IPS-15b (cell line): ENCODE measurements at regions not wholly inside any gene's neighbourhood (a gene's known extent, or its start where the extent isn't known, plus 50 kb on each side); places are given as distances from the start of the nearest gene placed in this dataset.

ENCODE experiments used
- H3K27me3 ChIP-seq: one replicate; pipeline ENCODE4 v1.6.1; 2013; ENCODE audit warnings: low read length; ENCODE audit not compliant: control insufficient read depth, insufficient read depth
- H3K36me3 ChIP-seq: one replicate; pipeline ENCODE4 v1.6.1; 2013; ENCODE audit warnings: low read length; ENCODE audit not compliant: control insufficient read depth, insufficient read depth
- H3K4me1 ChIP-seq: one replicate; pipeline ENCODE4 v1.6.1; 2013; ENCODE audit warnings: mild to moderate bottlenecking, low read length; ENCODE audit not compliant: control insufficient read depth, insufficient read depth
- H3K4me3 ChIP-seq: one replicate; pipeline ENCODE4 v1.5.1; 2013; ENCODE audit warnings: low read depth, low read length
- H3K9ac ChIP-seq: one replicate; pipeline ENCODE4 v1.6.1; 2013; ENCODE audit warnings: low read depth, mild to moderate bottlenecking, low read length
- H3K9me3 ChIP-seq: one replicate; pipeline ENCODE4 v1.6.1; 2013; ENCODE audit warnings: mild to moderate bottlenecking, low read length; ENCODE audit not compliant: control insufficient read depth, insufficient read depth

GRCh38 chr4:24252121-24252520, 332.2 kb downstream of the DHX15 start:
- H3K9ac ChIP-seq = no peak overlapping the region
- H3K9me3 ChIP-seq = no peaks in the 10 kb centered on the region
- peaks cover 21% of the 10 kb centered on the region for H3K4me1 ChIP-seq
- no peak overlapping the region for H3K4me3 ChIP-seq
- H3K36me3 ChIP-seq = no peaks in the 10 kb centered on the region
- H3K27me3 ChIP-seq = no peaks in the 10 kb centered on the region

- H3K27me3 ChIP-seq = no peaks in the 10 kb centered on the region
- H3K9ac ChIP-seq = no peak overlapping the region
- no peaks in the 10 kb centered on the region for H3K36me3 ChIP-seq
- H3K9me3 ChIP-seq = no peaks in the 10 kb centered on the region
- H3K4me3 ChIP-seq = no peak overlapping the region
- H3K4me1 ChIP-seq = peaks cover 17% of the 10 kb centered on the region
Measured at GRCh38 chr4:24251589-24251988, 332.8 kb downstream of the DHX15 start.

GRCh38 chr4:24249972-24250371, 334.4 kb downstream of the DHX15 start:
- Histone ChIP-seq H3K4me1 (peaks cover 11% of the 10 kb centered on the region), H3K9me3 (no peaks in the 10 kb centered on the region), H3K9ac (no peak overlapping the region), H3K36me3 (no peaks in the 10 kb centered on the region), H3K27me3 (no peaks in the 10 kb centered on the region), H3K4me3 (no peak overlapping the region)

GRCh38 chr4:24248674-24249630, 335.4 kb downstream of the DHX15 start:
- Histone ChIP-seq H3K27me3 (no peaks in the 10 kb centered on the region), H3K4me3 (no peak overlapping the region), H3K9ac (no peak overlapping the region), H3K4me1 (peaks cover 15% of the 10 kb centered on the region), H3K9me3 (no peaks in the 10 kb centered on the region), H3K36me3 (no peaks in the 10 kb centered on the region)

GRCh38 chr4:24245491-24245820, 338.9 kb downstream of the DHX15 start:
- no peaks in the 10 kb centered on the region for H3K9me3 ChIP-seq
- no peaks in the 10 kb centered on the region for H3K27me3 ChIP-seq
- peaks cover 12% of the 10 kb centered on the region for H3K4me1 ChIP-seq
- no peak overlapping the region for H3K4me3 ChIP-seq
- no peak overlapping the region for H3K9ac ChIP-seq
- no peaks in the 10 kb centered on the region for H3K36me3 ChIP-seq

- H3K36me3 ChIP-seq = no peaks in the 10 kb centered on the region
- H3K4me1 ChIP-seq = peaks cover 12% of the 10 kb centered on the region
Measured at GRCh38 chr4:24244663-24245490, 339.5 kb downstream of the DHX15 start.

GRCh38 chr4:24243641-24244040, 340.7 kb downstream of the DHX15 start:
- Histone ChIP-seq H3K4me3 (no peak overlapping the region), H3K36me3 (no peaks in the 10 kb centered on the region), H3K9ac (no peak overlapping the region), H3K27me3 (no peaks in the 10 kb centered on the region), H3K9me3 (no peaks in the 10 kb centered on the region), H3K4me1 (peaks cover 12% of the 10 kb centered on the region)

More at GRCh38 chr4:24244663-24245490, 339.5 kb downstream of the DHX15 start:
- Histone ChIP-seq H3K9ac (no peak overlapping the region), H3K9me3 (no peaks in the 10 kb centered on the region), H3K4me3 (no peak overlapping the region), H3K27me3 (no peaks in the 10 kb centered on the region)

- peaks cover 9% of the 10 kb centered on the region for H3K4me1 ChIP-seq
- H3K36me3 ChIP-seq = no peaks in the 10 kb centered on the region
- no peaks in the 10 kb centered on the region for H3K9me3 ChIP-seq
- H3K4me3 ChIP-seq = no peak overlapping the region
- H3K9ac ChIP-seq = no peak overlapping the region
- H3K27me3 ChIP-seq = no peaks in the 10 kb centered on the region
Measured at GRCh38 chr4:24241511-24241910, 342.8 kb downstream of the DHX15 start.

- Histone ChIP-seq H3K4me1 (peaks cover 9% of the 10 kb centered on the region), H3K4me3 (no peak overlapping the region), H3K9ac (no peak overlapping the region), H3K36me3 (no peaks in the 10 kb centered on the region), H3K9me3 (no peaks in the 10 kb centered on the region), H3K27me3 (no peaks in the 10 kb centered on the region)
Measured at GRCh38 chr4:24240655-24241054, 343.7 kb downstream of the DHX15 start.

- Histone ChIP-seq H3K27me3 (no peaks in the 10 kb centered on the region), H3K9ac (no peak overlapping the region), H3K9me3 (no peaks in the 10 kb centered on the region), H3K4me1 (no peaks in the 10 kb centered on the region), H3K4me3 (no peak overlapping the region), H3K36me3 (no peaks in the 10 kb centered on the region)
Measured at GRCh38 chr4:24237709-24238108, 346.6 kb downstream of the DHX15 start.

- Histone ChIP-seq H3K9ac (no peak overlapping the region), H3K4me1 (no peaks in the 10 kb centered on the region), H3K27me3 (no peaks in the 10 kb centered on the region), H3K9me3 (no peaks in the 10 kb centered on the region), H3K36me3 (no peaks in the 10 kb centered on the region), H3K4me3 (no peak overlapping the region)
Measured at GRCh38 chr4:24236532-24236931, 346.7 kb upstream of the PPARGC1A start.

- Histone ChIP-seq H3K4me3 (no peak overlapping the region), H3K4me1 (no peaks in the 10 kb centered on the region), H3K27me3 (no peaks in the 10 kb centered on the region), H3K36me3 (no peaks in the 10 kb centered on the region), H3K9me3 (no peaks in the 10 kb centered on the region), H3K9ac (no peak overlapping the region)
Measured at GRCh38 chr4:24236120-24236519, 346.3 kb upstream of the PPARGC1A start.
